OCI-LY7 (cell line): ENCODE measurements at regions not wholly inside any gene's neighbourhood (a gene's known extent, or its start where the extent isn't known, plus 50 kb on each side); places are given as distances from the start of the nearest gene placed in this dataset.

Experiments used
- BruUV-seq: library from RNA; stranded (reverse); fragments of 400-500 nt; replicated peaks from 2 replicates; lab custom pipeline; 2021; lab: Mats Ljungman, UMichigan
- CTCF ChIA-PET: fragments of 300-600 bp; sonication (Branson Sonifier 250); formaldehyde crosslinking; loops from one replicate; lab custom pipeline; 2022; ENCODE audit warnings: antibody characterized with exemption; ENCODE audit not compliant: unreplicated experiment; lab: Charles Lee
- POLR2A ChIA-PET: fragments of 300-600 bp; sonication (Branson Sonifier 250); formaldehyde crosslinking; loops from one replicate; lab custom pipeline; 2022; ENCODE audit warnings: antibody characterized with exemption; lab: Charles Lee
- DNase-seq: peaks from one replicate; pipeline ENCODE4 v3.0.0-alpha.2; 2015; ENCODE audit warnings: low spot score
- H2AFZ ChIP-seq: fragments of 200-600 bp; sonication (generic), shearing (Covaris generic); 2 replicates; pipeline ENCODE4 v1.6.1; 2014; ENCODE audit warnings: mild to moderate bottlenecking, antibody characterized with exemption, low read length, moderate library complexity
- H3K27ac ChIP-seq: fragments of 200-600 bp; sonication (generic); 2 replicates; pipeline ENCODE4 v1.5.1; 2014; ENCODE audit warnings: mixed run types, low read depth, mild to moderate bottlenecking, moderate library complexity, low read length, inconsistent platforms; ENCODE audit not compliant: poor library complexity, severe bottlenecking
- H3K36me3 ChIP-seq: fragments of 200-600 bp; sonication (generic); 2 replicates; pipeline ENCODE4 v1.6.1; 2014; ENCODE audit warnings: mild to moderate bottlenecking, antibody characterized with exemption, low read length, moderate library complexity, mixed read lengths; ENCODE audit not compliant: insufficient read depth
- H3K4me1 ChIP-seq: fragments of 200-600 bp; sonication (generic); 2 replicates; pipeline ENCODE4 v1.5.1; 2014; ENCODE audit warnings: mild to moderate bottlenecking, low read length; ENCODE audit not compliant: insufficient read depth, poor library complexity, severe bottlenecking
- H3K4me2 ChIP-seq: fragments of 200-600 bp; sonication (generic); 2 replicates; pipeline ENCODE4 v1.6.1; 2014; ENCODE audit warnings: mild to moderate bottlenecking, low read length
- H3K4me3 ChIP-seq: fragments of 200-600 bp; sonication (generic); 2 replicates; pipeline ENCODE4 v1.5.1; 2014; ENCODE audit warnings: mild to moderate bottlenecking, low read depth, low read length; ENCODE audit not compliant: poor library complexity, severe bottlenecking
- H3K79me2 ChIP-seq: fragments of 200-600 bp; sonication (generic); 2 replicates; pipeline ENCODE4 v1.6.1; 2016; ENCODE audit warnings: low read depth, mild to moderate bottlenecking, low read length, moderate library complexity, mixed read lengths; ENCODE audit not compliant: insufficient read depth
- H3K9me2 ChIP-seq: fragments of 200-600 bp; sonication (generic); 2 replicates; pipeline ENCODE4 v1.6.1; 2016; ENCODE audit warnings: mild to moderate bottlenecking, low read length, mixed read lengths; ENCODE audit not compliant: insufficient read depth
- H3K9me3 ChIP-seq: fragments of 200-600 bp; sonication (generic); 2 replicates; pipeline ENCODE4 v1.6.1; 2014; ENCODE audit warnings: mild to moderate bottlenecking, mixed run types, low read length, mixed read lengths
- H4K20me1 ChIP-seq: fragments of 200-600 bp; sonication (generic); 2 replicates; pipeline ENCODE4 v1.6.1; 2014; ENCODE audit warnings: mild to moderate bottlenecking, antibody characterized with exemption, low read length, moderate library complexity, mixed read lengths; ENCODE audit not compliant: insufficient read depth
- CTCF ChIP-seq: fragments of 200-600 bp; sonication (generic); conservative IDR thresholded peaks from 2 replicates; pipeline ENCODE4 v1.5.1; 2014; ENCODE audit warnings: mild to moderate bottlenecking, antibody characterized with exemption, low read length, moderate library complexity, mixed read lengths
- EZH2phosphoT487 ChIP-seq: fragments of 200-600 bp; sonication (generic); IDR thresholded peaks from 2 replicates; pipeline ENCODE4 v1.6.1; 2018; ENCODE audit warnings: low read depth, borderline replicate concordance, mild to moderate bottlenecking, mixed run types, antibody characterized with exemption, low read length, moderate library complexity, mixed read lengths
- intact Hi-C: fragments of 100-400 bp; cut with micrococcal nuclease; formaldehyde crosslinking; loops from one replicate; pipeline ENCODE4 v1.10.0; 2022; ENCODE audit not compliant: unreplicated experiment

- Histone ChIP-seq H3K4me3 (no peak overlapping the region), H3K4me2 (no peak overlapping the region), H4K20me1 (no peaks in the 10 kb centered on the region), H3K79me2 (no peaks in the 10 kb centered on the region), H3K27ac (no peak overlapping the region), H3K9me2 (no peaks in the 10 kb centered on the region), H3K9me3 (no peaks in the 10 kb centered on the region), H2AFZ (no peak overlapping the region), H3K36me3 (no peaks in the 10 kb centered on the region), H3K4me1 (no peaks in the 10 kb centered on the region)
- CTCF ChIA-PET, result no interaction called here
- intact Hi-C loops, result no loop called here
- DNase-seq, result no peak
- TF ChIP-seq CTCF (no peak), EZH2phosphoT487 (no peak)
- POLR2A ChIA-PET, result no interaction called here
- no TSS peak for BruUV-seq
Measured at GRCh38 chr3:147940405-147941193, 531.4 kb downstream of the ZIC1 start.

- BruUV-seq, result no TSS peak
- intact Hi-C loops, result no loop called here
- POLR2A ChIA-PET, result no interaction called here
- Histone ChIP-seq H3K4me3 (no peak overlapping the region), H3K4me1 (no peaks in the 10 kb centered on the region), H3K36me3 (no peaks in the 10 kb centered on the region), H2AFZ (no peak overlapping the region), H3K9me2 (no peaks in the 10 kb centered on the region), H3K79me2 (no peaks in the 10 kb centered on the region), H4K20me1 (no peaks in the 10 kb centered on the region), H3K9me3 (no peaks in the 10 kb centered on the region), H3K4me2 (no peak overlapping the region), H3K27ac (no peak overlapping the region)
- CTCF ChIA-PET, result no interaction called here
- no peak for DNase-seq
- TF ChIP-seq EZH2phosphoT487 (no peak), CTCF (no peak)
Measured at GRCh38 chr3:147941969-147942368, 532.8 kb downstream of the ZIC1 start.

GRCh38 chr3:147943265-147943945, 534.2 kb downstream of the ZIC1 start:
- Histone ChIP-seq H3K9me3 (no peaks in the 10 kb centered on the region), H3K4me3 (no peak overlapping the region), H3K79me2 (no peaks in the 10 kb centered on the region), H3K4me2 (no peak overlapping the region), H3K4me1 (no peaks in the 10 kb centered on the region), H3K36me3 (no peaks in the 10 kb centered on the region), H3K9me2 (no peaks in the 10 kb centered on the region), H3K27ac (no peak overlapping the region), H4K20me1 (no peaks in the 10 kb centered on the region), H2AFZ (no peak overlapping the region)
- intact Hi-C loops, result no loop called here
- POLR2A ChIA-PET, result no interaction called here
- BruUV-seq, result no TSS peak
- DNase-seq, result no peak
- TF ChIP-seq CTCF (no peak), EZH2phosphoT487 (no peak)
- CTCF ChIA-PET, result no interaction called here
